ENCODE measurements at regions not wholly inside any gene's neighbourhood (a gene's known extent, or its start where the extent isn't known, plus 50 kb on each side); places are given as distances from the start of the nearest gene placed in this dataset.

- DNase-seq (ENCODE audit: low spot score) = no peak
These were observed 56.0 kb upstream of the CD53 start for GRCh38 chr1:110816945-110817344.

GRCh38 chr1:110811529-110811928 lies 61.4 kb upstream of the CD53 start:
- DNase-seq (ENCODE audit: low spot score) = no peak

GRCh38 chr1:110800079-110800478 lies 72.9 kb upstream of the CD53 start:
- DNase-seq (ENCODE audit: low spot score) = no peak

- DNase-seq (ENCODE audit: low spot score) = no peak
These were observed 74.2 kb upstream of the CD53 start for GRCh38 chr1:110798691-110799256.

GRCh38 chr1:110788673-110789072 lies 84.3 kb upstream of the CD53 start:
- no peak for DNase-seq (ENCODE audit: low spot score)

- DNase-seq (ENCODE audit: low spot score) = peak; percentile 12
These were observed 85.4 kb upstream of the CD53 start for GRCh38 chr1:110787328-110788071.

- no peak for DNase-seq (ENCODE audit: low spot score)
These were observed 86.1 kb upstream of the CD53 start for GRCh38 chr1:110786802-110787327.

GRCh38 chr1:110785612-110786011 lies 87.3 kb upstream of the CD53 start:
- no peak for DNase-seq (ENCODE audit: low spot score)

GRCh38 chr1:110785055-110785454 lies 87.9 kb upstream of the CD53 start:
- no peak for DNase-seq (ENCODE audit: low spot score)

GRCh38 chr1:110783292-110783918 lies 89.5 kb upstream of the CD53 start:
- DNase-seq (ENCODE audit: low spot score) = peak; percentile 36

GRCh38 chr1:110781525-110781924 lies 91.4 kb upstream of the CD53 start:
- no peak for DNase-seq (ENCODE audit: low spot score)

GRCh38 chr1:110780600-110781484 lies 92.1 kb upstream of the CD53 start:
- peak; percentile 52 for DNase-seq (ENCODE audit: low spot score)

- no peak for DNase-seq (ENCODE audit: low spot score)
These were observed 93.3 kb upstream of the CD53 start for GRCh38 chr1:110779636-110780035.

GRCh38 chr1:110778821-110779220 lies 94.1 kb upstream of the CD53 start:
- no peak for DNase-seq (ENCODE audit: low spot score)

- DNase-seq (ENCODE audit: low spot score) = no peak
These were observed 95.7 kb upstream of the CD53 start for GRCh38 chr1:110777228-110777627.

GRCh38 chr1:110774398-110774797 lies 98.5 kb upstream of the CD53 start:
- no peak for DNase-seq (ENCODE audit: low spot score)

- DNase-seq (ENCODE audit: low spot score) = no peak
These were observed 99.1 kb upstream of the KCNA3 start for GRCh38 chr1:110773813-110774212.

GRCh38 chr1:110771245-110772022 lies 96.7 kb upstream of the KCNA3 start:
- no peak for DNase-seq (ENCODE audit: low spot score)

GRCh38 chr1:110770832-110771231 lies 96.1 kb upstream of the KCNA3 start:
- DNase-seq (ENCODE audit: low spot score) = no peak

- DNase-seq (ENCODE audit: low spot score) = no peak
These were observed 93.9 kb upstream of the KCNA3 start for GRCh38 chr1:110768605-110769004.

GRCh38 chr1:110766336-110766647 lies 91.6 kb upstream of the KCNA3 start:
- no peak for DNase-seq (ENCODE audit: low spot score)

All from globus pallidus (tissue), 1 donor.